ENCODE measurements at regions not wholly inside any gene's neighbourhood (a gene's known extent, or its start where the extent isn't known, plus 50 kb on each side); places are given as distances from the start of the nearest gene placed in this dataset.
"Not testable (repeated sequence)": the region's sequence is repeated elsewhere in the genome, so short reads cannot be mapped to it uniquely, and the experiment has no call there.

- H3K27me3 ChIP-seq (ENCODE audit: insufficient read depth, low read length), result no peaks in the 10 kb centered on the region
- no peak overlapping the region for H2AFZ ChIP-seq (ENCODE audit: low read length)
- no peaks in the 10 kb centered on the region for H3K9me3 ChIP-seq (ENCODE audit: low read length)
- no peaks in the 10 kb centered on the region for H3K4me1 ChIP-seq (ENCODE audit: insufficient read depth, low read length, severe bottlenecking)
- H3F3A ChIP-seq (ENCODE audit: insufficient read depth, low read length), result no peaks in the 10 kb centered on the region
- no peaks in the 10 kb centered on the region for H3K36me3 ChIP-seq (ENCODE audit: insufficient read depth, low read length)
- H3K9me2 ChIP-seq (ENCODE audit: low read depth, low read length), result no peaks in the 10 kb centered on the region
- TF ChIP-seq EZH2 (IDR thresholded peaks at IDR 0.05; ENCODE audit: borderline replicate concordance, low read length) (no peak), CTCF (IDR thresholded peaks at IDR 0.05; ENCODE audit: low read length) (no peak)
- H3K79me2 ChIP-seq (ENCODE audit: insufficient read depth, low read length), result no peaks in the 10 kb centered on the region
- H3K27ac ChIP-seq (ENCODE audit: low read depth, low read length, poor library complexity, severe bottlenecking), result no peak overlapping the region
- no peaks in the 10 kb centered on the region for H4K20me1 ChIP-seq (ENCODE audit: insufficient read depth, low read length)
- no peak overlapping the region for H3K4me3 ChIP-seq (ENCODE audit: low read depth, low read length, poor library complexity, severe bottlenecking)
- H3K9ac ChIP-seq (ENCODE audit: low read length), result no peak overlapping the region
- H3K4me2 ChIP-seq (ENCODE audit: low read length), result no peak overlapping the region
These were observed 627.9 kb upstream of the ZNF385D start for GRCh38 chr3:22378869-22379268.

- H3K9me3 ChIP-seq (ENCODE audit: low read length), result no peaks in the 10 kb centered on the region
- H3F3A ChIP-seq (ENCODE audit: insufficient read depth, low read length), result no peaks in the 10 kb centered on the region
- TF ChIP-seq EZH2 (IDR thresholded peaks at IDR 0.05; ENCODE audit: borderline replicate concordance, low read length), result no peak
- TF ChIP-seq CTCF (IDR thresholded peaks at IDR 0.05; ENCODE audit: low read length), result no peak
- H3K79me2 ChIP-seq (ENCODE audit: insufficient read depth, low read length), result no peaks in the 10 kb centered on the region
- H4K20me1 ChIP-seq (ENCODE audit: insufficient read depth, low read length), result no peaks in the 10 kb centered on the region
- no peak overlapping the region for H2AFZ ChIP-seq (ENCODE audit: low read length)
- H3K4me3 ChIP-seq (ENCODE audit: low read depth, low read length, poor library complexity, severe bottlenecking), result no peak overlapping the region
- H3K36me3 ChIP-seq (ENCODE audit: insufficient read depth, low read length), result no peaks in the 10 kb centered on the region
- H3K4me1 ChIP-seq (ENCODE audit: insufficient read depth, low read length, severe bottlenecking), result no peaks in the 10 kb centered on the region
- no peak overlapping the region for H3K4me2 ChIP-seq (ENCODE audit: low read length)
- H3K9ac ChIP-seq (ENCODE audit: low read length), result no peak overlapping the region
- H3K27me3 ChIP-seq (ENCODE audit: insufficient read depth, low read length), result no peaks in the 10 kb centered on the region
- H3K9me2 ChIP-seq (ENCODE audit: low read depth, low read length), result no peaks in the 10 kb centered on the region
- no peak overlapping the region for H3K27ac ChIP-seq (ENCODE audit: low read depth, low read length, poor library complexity, severe bottlenecking)
These were observed 629.2 kb upstream of the ZNF385D start for GRCh38 chr3:22380253-22380652.

GRCh38 chr3:22381564-22381963 is 630.6 kb upstream of the ZNF385D start:
- not testable (repeated sequence) for H3K9me3 ChIP-seq (ENCODE audit: low read length); H3K9me2 ChIP-seq (ENCODE audit: low read depth, low read length); H3K4me2 ChIP-seq (ENCODE audit: low read length); H3K27me3 ChIP-seq (ENCODE audit: insufficient read depth, low read length); H3K4me1 ChIP-seq (ENCODE audit: insufficient read depth, low read length, severe bottlenecking); H3K36me3 ChIP-seq (ENCODE audit: insufficient read depth, low read length); H3F3A ChIP-seq (ENCODE audit: insufficient read depth, low read length); H3K79me2 ChIP-seq (ENCODE audit: insufficient read depth, low read length); H3K27ac ChIP-seq (ENCODE audit: low read depth, low read length, poor library complexity, severe bottlenecking); H4K20me1 ChIP-seq (ENCODE audit: insufficient read depth, low read length); H2AFZ ChIP-seq (ENCODE audit: low read length); H3K4me3 ChIP-seq (ENCODE audit: low read depth, low read length, poor library complexity, severe bottlenecking); H3K9ac ChIP-seq (ENCODE audit: low read length)

- H3K4me3 ChIP-seq (ENCODE audit: low read depth, low read length, poor library complexity, severe bottlenecking), result no peak overlapping the region
- no peaks in the 10 kb centered on the region for H3F3A ChIP-seq (ENCODE audit: insufficient read depth, low read length)
- H3K27me3 ChIP-seq (ENCODE audit: insufficient read depth, low read length), result no peaks in the 10 kb centered on the region
- H3K36me3 ChIP-seq (ENCODE audit: insufficient read depth, low read length), result no peaks in the 10 kb centered on the region
- no peaks in the 10 kb centered on the region for H4K20me1 ChIP-seq (ENCODE audit: insufficient read depth, low read length)
- no peak overlapping the region for H3K4me2 ChIP-seq (ENCODE audit: low read length)
- H3K9me3 ChIP-seq (ENCODE audit: low read length), result no peaks in the 10 kb centered on the region
- H2AFZ ChIP-seq (ENCODE audit: low read length), result no peak overlapping the region
- no peak overlapping the region for H3K9ac ChIP-seq (ENCODE audit: low read length)
- no peak overlapping the region for H3K27ac ChIP-seq (ENCODE audit: low read depth, low read length, poor library complexity, severe bottlenecking)
- H3K9me2 ChIP-seq (ENCODE audit: low read depth, low read length), result no peaks in the 10 kb centered on the region
- no peaks in the 10 kb centered on the region for H3K4me1 ChIP-seq (ENCODE audit: insufficient read depth, low read length, severe bottlenecking)
- H3K79me2 ChIP-seq (ENCODE audit: insufficient read depth, low read length), result no peaks in the 10 kb centered on the region
- TF ChIP-seq CTCF (IDR thresholded peaks at IDR 0.05; ENCODE audit: low read length), result no peak
- no peak for TF ChIP-seq EZH2 (IDR thresholded peaks at IDR 0.05; ENCODE audit: borderline replicate concordance, low read length)
These were observed 632.3 kb upstream of the ZNF385D start for GRCh38 chr3:22383285-22383684.
